PC-9 (cell line): ENCODE measurements at regions not wholly inside any gene's neighbourhood (a gene's known extent, or its start where the extent isn't known, plus 50 kb on each side); places are given as distances from the start of the nearest gene placed in this dataset.

Source experiments
- CTCF ChIP-seq: fragments of 200-600 bp; sonication (generic); conservative IDR thresholded peaks from 2 replicates; pipeline ENCODE4 v1.6.1; 2017; ENCODE audit warnings: mixed run types, antibody characterized with exemption, mild to moderate bottlenecking, moderate library complexity
- EZH2 ChIP-seq: fragments of 200-600 bp; sonication (generic); IDR thresholded peaks from 2 replicates; pipeline ENCODE4 v1.8.0; 2017; ENCODE audit warnings: antibody characterized with exemption, low read depth

GRCh38 chr12:90510948-90511347 is 444.0 kb downstream of the CCER1 start:
- TF ChIP-seq CTCF (no peak), EZH2 (no peak)
